Hematopoietic multipotent progenitor cell treated with erythropoietin and hydrocortisone succinate and interleukin-3 and kit ligand, for 15 days (in vitro differentiated cells): ENCODE measurements at regions not wholly inside any gene's neighbourhood (a gene's known extent, or its start where the extent isn't known, plus 50 kb on each side); places are given as distances from the start of the nearest gene placed in this dataset.
"Not testable (repeated sequence)": the region's sequence is repeated elsewhere in the genome, so short reads cannot be mapped to it uniquely, and the experiment has no call there.

ENCODE experiments used
- DNase-seq: peaks from one replicate; pipeline ENCODE4 v3.0.0-alpha.2; 2015; ENCODE audit warnings: low spot score

DNA sequence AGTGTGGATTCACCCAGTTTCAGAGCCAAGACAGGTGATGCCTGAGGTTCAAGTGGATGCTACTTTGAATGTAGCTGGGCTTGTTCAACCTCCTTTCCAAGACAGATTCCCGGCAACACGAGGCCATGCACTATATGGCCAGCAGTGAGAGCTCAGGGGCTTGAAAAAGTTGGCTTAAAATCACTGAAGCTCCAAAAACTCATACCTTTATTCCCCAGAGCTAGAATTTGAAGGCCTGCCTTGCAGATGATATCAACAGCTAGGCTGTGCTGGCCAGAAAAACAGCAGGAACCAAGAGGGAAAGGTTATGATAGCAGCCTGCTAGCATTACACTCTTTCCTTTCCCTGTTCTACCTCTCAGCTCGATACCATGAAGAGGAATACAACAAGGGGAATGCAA is 120.2 kb upstream of the DAB2 start:
- no peak for DNase-seq

DNA sequence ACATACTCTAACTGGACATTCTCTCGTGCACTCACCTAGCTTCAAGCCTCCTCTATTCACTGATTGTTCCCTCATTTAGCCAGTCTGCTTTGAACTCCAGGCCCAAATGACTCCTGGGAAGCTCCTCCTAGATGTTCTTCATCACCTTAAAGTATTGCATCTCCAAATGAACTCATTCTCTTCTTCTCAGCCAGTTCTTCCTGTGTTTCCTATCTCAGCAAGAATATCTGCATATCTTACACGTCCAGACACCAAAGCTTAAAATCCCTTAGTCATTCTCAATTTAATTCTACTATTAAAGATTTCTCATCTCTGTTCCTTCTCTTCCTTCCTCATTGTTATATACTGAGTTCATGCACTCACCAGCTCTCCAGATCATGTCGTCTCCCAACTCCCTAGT is 118.6 kb upstream of the DAB2 start:
- no peak for DNase-seq

DNA sequence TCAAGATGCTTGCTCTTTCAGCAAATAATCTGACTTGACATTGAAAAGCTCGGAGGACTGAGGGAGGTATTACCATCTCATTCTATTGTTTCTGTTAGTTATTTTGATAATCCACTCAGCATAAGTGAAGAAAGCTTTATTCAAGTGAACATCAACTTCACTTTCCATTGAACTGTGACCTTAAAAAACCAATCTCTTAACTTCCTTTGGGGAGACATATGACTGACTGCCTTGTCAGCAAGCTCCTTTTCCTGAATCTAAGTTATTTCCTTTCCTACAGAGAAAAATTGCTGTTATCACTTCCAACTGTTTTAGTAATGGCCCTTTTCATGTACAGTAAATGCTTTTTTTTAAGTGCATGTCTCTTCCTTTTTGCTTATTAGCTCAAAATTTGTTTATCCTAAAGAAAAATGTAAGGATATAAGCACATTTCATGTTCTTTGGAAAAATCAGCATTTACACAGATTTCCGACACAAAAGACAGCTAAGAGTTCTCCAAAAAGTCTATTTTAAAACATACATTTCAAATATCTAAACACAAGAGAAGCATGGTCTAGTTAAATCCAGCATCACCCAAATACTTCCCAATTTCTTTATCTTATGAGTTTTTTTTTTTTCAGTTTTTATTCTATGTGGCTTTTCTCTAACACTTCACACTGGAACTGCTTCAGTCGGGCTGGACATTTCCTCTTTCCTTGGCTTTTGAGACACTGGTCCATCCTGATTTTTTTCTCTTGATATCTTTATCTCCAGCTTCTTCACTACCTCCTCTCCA is 117.9 kb upstream of the DAB2 start:
- no peak for DNase-seq

DNA sequence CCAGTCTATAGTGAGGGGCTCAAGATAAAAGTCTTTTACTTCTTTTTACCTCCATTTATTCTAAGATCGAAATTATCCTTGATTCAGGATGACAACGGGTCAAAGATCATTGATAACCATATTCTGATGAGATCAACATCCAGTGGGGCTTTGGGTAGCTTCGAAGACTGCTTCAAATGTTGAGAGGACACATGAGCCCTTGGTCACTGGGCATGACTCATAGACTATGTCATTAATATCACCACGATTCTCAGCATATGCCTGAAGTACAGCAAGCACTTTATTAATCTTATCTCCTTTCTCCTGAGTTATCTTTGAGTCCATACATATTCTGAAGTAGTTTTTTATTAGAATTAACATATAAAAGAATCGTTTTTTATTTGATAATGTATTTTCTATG is 117.1 kb upstream of the DAB2 start:
- no peak for DNase-seq

DNA sequence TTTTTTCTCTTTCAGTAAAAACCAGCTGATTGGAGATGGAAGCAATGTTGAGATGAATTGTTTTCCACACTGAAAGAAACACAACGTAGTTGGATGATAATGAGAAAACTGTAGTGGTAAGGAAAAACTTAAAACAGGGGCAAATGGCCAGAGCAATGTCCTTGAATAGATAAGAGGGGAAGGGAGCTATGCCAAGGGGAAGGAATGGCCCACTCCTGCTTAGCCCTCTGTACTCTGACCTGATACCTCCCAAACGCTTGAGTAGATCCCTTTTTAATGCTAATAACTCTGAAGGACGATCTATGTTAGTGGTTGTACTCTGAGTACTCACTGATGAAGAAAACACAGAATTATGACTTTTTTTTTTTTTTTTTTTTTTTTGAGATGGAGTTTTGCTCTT is 114.7 kb upstream of the DAB2 start:
- no peak for DNase-seq

- DNase-seq: no peak
Observed at GRCh38 chr5:39534690-39535089, 109.9 kb upstream of the DAB2 start.

- no peak for DNase-seq
Observed at GRCh38 chr5:39533749-39534148, 109.0 kb upstream of the DAB2 start.

GRCh38 chr5:39532511-39532910 is 107.7 kb upstream of the DAB2 start:
- no peak for DNase-seq

DNA sequence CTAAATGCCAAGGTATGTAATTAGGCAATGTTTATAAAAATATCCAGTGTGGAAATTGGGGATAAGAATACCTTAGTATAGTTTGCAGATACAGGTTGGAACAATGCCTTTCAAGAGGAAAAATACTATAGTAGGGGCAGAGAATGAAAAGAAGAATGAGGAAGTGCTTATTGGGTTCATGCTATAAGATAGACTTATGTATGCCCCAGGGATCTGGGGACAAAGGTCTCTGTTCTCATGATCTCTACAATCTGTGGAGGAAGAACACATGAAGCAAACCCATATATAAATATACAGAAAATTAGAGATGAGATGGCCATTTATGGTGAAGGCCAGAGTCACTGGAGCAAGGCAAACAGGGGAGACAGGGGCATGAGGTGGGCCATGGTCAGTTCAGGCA is 106.5 kb upstream of the DAB2 start:
- DNase-seq: no peak

- DNase-seq: no peak
Observed at GRCh38 chr5:39526914-39527477, 102.2 kb upstream of the DAB2 start.

DNA sequence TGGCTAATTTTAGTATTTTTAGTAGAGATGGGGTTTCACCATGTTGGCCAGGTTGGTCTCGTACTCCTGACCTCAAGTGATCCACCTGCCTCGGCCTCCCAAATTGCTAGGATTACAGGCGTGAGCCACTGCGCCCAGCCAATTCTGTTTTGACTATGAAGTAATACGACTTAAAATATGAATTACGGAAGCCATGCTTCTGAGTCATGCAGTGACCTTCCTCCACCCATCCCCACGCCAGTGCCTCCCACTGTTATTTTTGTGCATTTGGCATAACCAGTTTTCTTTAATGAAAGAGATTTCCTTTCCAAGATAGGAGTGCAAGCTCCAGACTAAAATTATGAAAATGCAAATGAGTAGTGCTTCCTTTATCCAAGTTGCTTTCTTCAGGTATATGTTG is 101.0 kb upstream of the DAB2 start:
- not testable (repeated sequence) for DNase-seq

- no peak for DNase-seq
Observed at GRCh38 chr5:39525271-39525670, 100.5 kb upstream of the DAB2 start.

GRCh38 chr5:39523821-39524220 is 99.0 kb upstream of the DAB2 start:
- no peak for DNase-seq

DNA sequence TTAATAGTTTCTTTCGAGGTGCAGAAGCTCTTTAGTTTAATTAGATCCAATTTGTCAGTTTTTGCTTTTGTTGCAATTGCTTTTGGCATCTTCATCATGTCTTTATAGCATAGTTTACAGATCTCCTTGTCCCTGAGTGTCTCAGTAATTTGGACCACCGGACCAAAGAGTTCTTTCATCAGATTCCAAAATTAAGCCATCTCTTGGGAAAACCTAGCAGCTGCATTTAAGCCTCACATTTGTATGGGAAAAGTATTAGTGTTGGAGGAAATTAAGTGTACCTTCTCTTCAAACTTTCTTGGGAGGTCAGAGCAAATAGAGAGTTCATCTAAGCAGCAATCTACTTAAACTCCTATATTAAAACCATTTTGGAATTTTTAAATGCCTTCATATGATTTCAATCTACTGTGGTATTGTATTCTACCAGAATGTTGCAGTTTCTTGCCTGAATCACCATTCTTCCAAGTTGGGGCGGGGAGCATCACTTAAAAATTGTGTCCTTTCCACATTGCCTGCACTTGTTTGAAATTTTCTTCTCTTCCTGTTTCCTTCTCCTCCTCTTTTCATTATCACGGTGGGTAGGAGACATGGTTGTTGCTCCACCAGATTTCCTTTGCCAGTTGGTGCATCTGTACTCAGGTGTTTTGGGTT is 97.3 kb upstream of the DAB2 start:
- no peak for DNase-seq

DNA sequence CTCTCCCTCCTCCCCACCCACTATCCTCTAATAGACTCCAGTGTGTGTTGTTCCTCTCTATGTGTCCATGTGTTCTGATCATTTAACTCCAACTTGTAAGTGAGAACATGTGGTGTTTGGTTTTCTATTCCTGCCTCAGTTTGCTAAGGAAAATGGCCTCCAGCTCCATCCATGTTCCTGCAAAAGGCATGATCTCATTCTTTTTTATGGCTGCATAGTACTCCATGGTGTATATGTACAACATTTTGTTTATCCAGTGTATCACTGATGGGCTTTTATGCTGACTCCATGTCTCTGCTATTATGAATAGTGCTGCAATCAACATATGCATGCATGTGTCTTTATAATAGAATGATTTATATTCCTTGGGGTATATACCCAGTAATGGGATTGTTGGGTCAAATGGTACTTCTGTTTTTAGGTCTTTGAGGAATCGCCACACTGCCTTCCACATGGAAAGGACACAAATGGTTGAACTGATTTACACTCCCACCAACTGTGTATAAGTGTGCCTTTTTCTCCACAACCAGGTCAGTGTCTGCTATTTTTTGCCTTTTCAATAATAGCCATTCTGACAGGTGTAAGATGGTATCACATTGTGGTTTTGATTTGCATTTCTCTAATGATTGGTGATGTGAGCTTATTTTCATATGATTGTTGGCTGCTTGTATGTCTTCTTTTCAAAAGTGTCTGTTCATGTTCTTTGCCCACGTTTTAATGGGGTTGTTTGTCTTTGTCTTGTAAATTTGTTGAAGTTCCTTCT is 96.5 kb upstream of the DAB2 start:
- no peak for DNase-seq

DNA sequence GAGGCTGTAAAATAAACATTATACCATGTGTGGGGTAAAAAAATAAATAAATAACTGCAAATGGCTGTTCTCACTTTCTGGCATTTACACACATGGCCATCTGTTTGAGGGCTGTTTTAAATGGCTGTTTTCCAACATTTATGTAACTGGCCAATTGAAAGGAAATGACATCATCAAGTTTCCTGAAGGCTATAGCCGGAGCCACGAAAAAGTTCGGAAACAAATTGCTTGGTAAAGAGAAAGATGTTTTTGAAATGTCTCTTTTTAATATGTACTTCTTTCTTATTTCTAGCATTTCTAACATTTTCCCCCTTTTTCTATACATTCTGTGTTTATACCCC is 95.4 kb upstream of the DAB2 start:
- no peak for DNase-seq

GRCh38 chr5:39519566-39520231 is 94.9 kb upstream of the DAB2 start:
- DNase-seq: no peak

DNA sequence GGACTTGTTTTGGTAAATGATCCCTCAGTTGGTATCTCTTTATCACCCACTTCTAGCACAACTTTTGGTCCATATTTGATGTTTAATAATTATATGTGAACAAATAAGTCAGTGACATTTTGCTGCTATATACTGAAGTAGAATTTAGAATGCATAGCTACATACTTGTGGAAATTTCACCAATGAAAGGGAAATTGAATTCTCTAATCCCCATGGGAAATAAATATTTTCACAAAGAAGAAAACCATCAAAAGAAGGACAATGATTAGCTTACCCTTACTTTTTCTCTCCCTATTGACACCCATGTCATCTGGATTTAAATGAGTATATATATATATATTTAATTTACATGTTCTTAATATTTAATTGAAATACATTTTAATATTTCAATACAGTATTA is 94.3 kb upstream of the DAB2 start:
- DNase-seq: no peak

DNA sequence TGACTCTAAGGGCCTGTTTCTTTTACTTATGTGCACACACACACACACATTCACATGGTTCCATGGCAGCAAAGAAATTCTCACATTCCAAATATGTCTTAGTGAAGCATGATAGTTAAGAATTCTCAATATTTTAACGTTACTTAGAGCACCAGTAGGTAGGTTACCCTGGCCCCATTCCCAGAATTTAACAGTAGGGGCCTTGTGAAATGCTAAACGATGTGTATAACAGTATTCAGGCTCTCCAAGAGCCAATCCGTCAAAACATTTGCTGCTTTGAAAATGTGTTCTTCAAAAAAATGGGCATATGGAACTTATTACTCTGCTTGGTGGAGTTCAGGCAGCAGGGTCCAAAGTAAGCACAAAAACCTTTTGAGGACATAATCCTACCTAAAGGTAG is 93.7 kb upstream of the DAB2 start:
- no peak for DNase-seq

GRCh38 chr5:39517800-39518199 is 93.0 kb upstream of the DAB2 start:
- no peak for DNase-seq

- no peak for DNase-seq
Observed at GRCh38 chr5:39515881-39516280, 91.1 kb upstream of the DAB2 start.

GRCh38 chr5:39513236-39513635 is 88.5 kb upstream of the DAB2 start:
- no peak for DNase-seq
